ENCODE measurements at regions not wholly inside any gene's neighbourhood (a gene's known extent, or its start where the extent isn't known, plus 50 kb on each side); places are given as distances from the start of the nearest gene placed in this dataset.

GRCh38 chr12:13769966-13770365 is 211.4 kb downstream of the GRIN2B start:
- Mint-ChIP-seq H3K4me3 (no peak overlapping the region), H3K36me3 (ENCODE audit: low read depth) (no peaks in the 10 kb centered on the region), H3K27me3 (ENCODE audit: low read depth) (no peaks in the 10 kb centered on the region), H3K4me1 (ENCODE audit: low read depth) (no peaks in the 10 kb centered on the region), H3K27ac (no peak overlapping the region), H3K9me3 (no peaks in the 10 kb centered on the region)
- no peak for DNase-seq (ENCODE audit: low spot score)

- Mint-ChIP-seq H3K4me1 (ENCODE audit: low read depth) (no peaks in the 10 kb centered on the region), H3K27ac (no peak overlapping the region), H3K4me3 (no peak overlapping the region), H3K27me3 (ENCODE audit: low read depth) (no peaks in the 10 kb centered on the region), H3K9me3 (no peaks in the 10 kb centered on the region), H3K36me3 (ENCODE audit: low read depth) (no peaks in the 10 kb centered on the region)
- no peak for DNase-seq (ENCODE audit: low spot score)
These were observed 212.1 kb downstream of the GRIN2B start for GRCh38 chr12:13769273-13769672.

- H3K27ac Mint-ChIP-seq: no peak overlapping the region
- no peak overlapping the region for H3K4me3 Mint-ChIP-seq
- no peak for DNase-seq (ENCODE audit: low spot score)
- no peaks in the 10 kb centered on the region for H3K9me3 Mint-ChIP-seq
- H3K4me1 Mint-ChIP-seq (ENCODE audit: low read depth): no peaks in the 10 kb centered on the region
- no peaks in the 10 kb centered on the region for H3K36me3 Mint-ChIP-seq (ENCODE audit: low read depth)
- no peaks in the 10 kb centered on the region for H3K27me3 Mint-ChIP-seq (ENCODE audit: low read depth)
These were observed 216.7 kb downstream of the GRIN2B start for GRCh38 chr12:13764748-13765147.

- Mint-ChIP-seq H3K27ac (no peak overlapping the region), H3K4me1 (ENCODE audit: low read depth) (peaks cover 2% of the 10 kb centered on the region), H3K36me3 (ENCODE audit: low read depth) (no peaks in the 10 kb centered on the region), H3K27me3 (ENCODE audit: low read depth) (peaks cover 2% of the 10 kb centered on the region), H3K4me3 (no peak overlapping the region), H3K9me3 (no peaks in the 10 kb centered on the region)
- no peak for DNase-seq (ENCODE audit: low spot score)
These were observed 232.0 kb downstream of the GRIN2B start for GRCh38 chr12:13749389-13749788.

- no peak for DNase-seq (ENCODE audit: low spot score)
- Mint-ChIP-seq H3K27me3 (ENCODE audit: low read depth) (peaks cover 2% of the 10 kb centered on the region), H3K9me3 (no peaks in the 10 kb centered on the region), H3K4me1 (ENCODE audit: low read depth) (peaks cover 2% of the 10 kb centered on the region), H3K4me3 (no peak overlapping the region), H3K36me3 (ENCODE audit: low read depth) (no peaks in the 10 kb centered on the region), H3K27ac (no peak overlapping the region)
These were observed 236.1 kb downstream of the GRIN2B start for GRCh38 chr12:13745111-13745860.

GRCh38 chr12:13744561-13744960 is 236.8 kb downstream of the GRIN2B start:
- no peaks in the 10 kb centered on the region for H3K4me1 Mint-ChIP-seq (ENCODE audit: low read depth)
- H3K36me3 Mint-ChIP-seq (ENCODE audit: low read depth): no peaks in the 10 kb centered on the region
- H3K4me3 Mint-ChIP-seq: no peak overlapping the region
- H3K27ac Mint-ChIP-seq: no peak overlapping the region
- peaks cover 2% of the 10 kb centered on the region for H3K27me3 Mint-ChIP-seq (ENCODE audit: low read depth)
- no peaks in the 10 kb centered on the region for H3K9me3 Mint-ChIP-seq
- DNase-seq (ENCODE audit: low spot score): no peak

GRCh38 chr12:13740149-13740545 is 241.3 kb downstream of the GRIN2B start:
- no peak for DNase-seq (ENCODE audit: low spot score)

GRCh38 chr12:13735734-13736133 is 245.7 kb downstream of the GRIN2B start:
- H3K9me3 Mint-ChIP-seq: no peaks in the 10 kb centered on the region
- no peak for DNase-seq (ENCODE audit: low spot score)
- no peak overlapping the region for H3K4me3 Mint-ChIP-seq
- no peak overlapping the region for H3K27ac Mint-ChIP-seq
- H3K27me3 Mint-ChIP-seq (ENCODE audit: low read depth): no peaks in the 10 kb centered on the region
- H3K36me3 Mint-ChIP-seq (ENCODE audit: low read depth): no peaks in the 10 kb centered on the region
- H3K4me1 Mint-ChIP-seq (ENCODE audit: low read depth): no peaks in the 10 kb centered on the region

More at GRCh38 chr12:13740149-13740545, 241.3 kb downstream of the GRIN2B start:
- Mint-ChIP-seq H3K27me3 (ENCODE audit: low read depth) (no peaks in the 10 kb centered on the region), H3K9me3 (no peaks in the 10 kb centered on the region), H3K4me1 (ENCODE audit: low read depth) (no peaks in the 10 kb centered on the region), H3K4me3 (no peak overlapping the region), H3K36me3 (ENCODE audit: low read depth) (no peaks in the 10 kb centered on the region), H3K27ac (no peak overlapping the region)

GRCh38 chr12:13734584-13735152 is 246.7 kb downstream of the GRIN2B start:
- Mint-ChIP-seq H3K27me3 (ENCODE audit: low read depth) (no peaks in the 10 kb centered on the region), H3K4me3 (no peak overlapping the region), H3K36me3 (ENCODE audit: low read depth) (no peaks in the 10 kb centered on the region), H3K4me1 (ENCODE audit: low read depth) (no peaks in the 10 kb centered on the region), H3K9me3 (no peaks in the 10 kb centered on the region), H3K27ac (no peak overlapping the region)
- DNase-seq (ENCODE audit: low spot score): no peak

- H3K27me3 Mint-ChIP-seq (ENCODE audit: low read depth): peaks cover 2% of the 10 kb centered on the region
- no peak overlapping the region for H3K27ac Mint-ChIP-seq
- H3K36me3 Mint-ChIP-seq (ENCODE audit: low read depth): no peaks in the 10 kb centered on the region
- H3K4me3 Mint-ChIP-seq: no peak overlapping the region
- no peaks in the 10 kb centered on the region for H3K4me1 Mint-ChIP-seq (ENCODE audit: low read depth)
- DNase-seq (ENCODE audit: low spot score): no peak
- H3K9me3 Mint-ChIP-seq: no peaks in the 10 kb centered on the region
These were observed 253.7 kb downstream of the GRIN2B start for GRCh38 chr12:13727707-13728195.

GRCh38 chr12:13725049-13725448 is 256.4 kb downstream of the GRIN2B start:
- Mint-ChIP-seq H3K27me3 (ENCODE audit: low read depth) (peaks cover 2% of the 10 kb centered on the region), H3K9me3 (no peaks in the 10 kb centered on the region), H3K27ac (no peak overlapping the region)

GRCh38 chr12:13724136-13724535 is 257.3 kb downstream of the GRIN2B start:
- H3K27ac Mint-ChIP-seq: no peak overlapping the region
- no peak overlapping the region for H3K4me3 Mint-ChIP-seq
- no peaks in the 10 kb centered on the region for H3K4me1 Mint-ChIP-seq (ENCODE audit: low read depth)
- DNase-seq (ENCODE audit: low spot score): no peak
- no peaks in the 10 kb centered on the region for H3K36me3 Mint-ChIP-seq (ENCODE audit: low read depth)
- H3K27me3 Mint-ChIP-seq (ENCODE audit: low read depth): peaks cover 2% of the 10 kb centered on the region
- H3K9me3 Mint-ChIP-seq: no peaks in the 10 kb centered on the region

More at GRCh38 chr12:13725049-13725448, 256.4 kb downstream of the GRIN2B start:
- H3K36me3 Mint-ChIP-seq (ENCODE audit: low read depth): no peaks in the 10 kb centered on the region
- H3K4me3 Mint-ChIP-seq: no peak overlapping the region
- DNase-seq (ENCODE audit: low spot score): no peak
- no peaks in the 10 kb centered on the region for H3K4me1 Mint-ChIP-seq (ENCODE audit: low read depth)

- Mint-ChIP-seq H3K36me3 (ENCODE audit: low read depth) (no peaks in the 10 kb centered on the region), H3K9me3 (no peaks in the 10 kb centered on the region), H3K27ac (no peak overlapping the region), H3K4me3 (no peak overlapping the region), H3K4me1 (ENCODE audit: low read depth) (no peaks in the 10 kb centered on the region), H3K27me3 (ENCODE audit: low read depth) (no peaks in the 10 kb centered on the region)
- no peak for DNase-seq (ENCODE audit: low spot score)
These were observed 261.4 kb downstream of the GRIN2B start for GRCh38 chr12:13719986-13720385.

GRCh38 chr12:13718271-13718670 is 263.1 kb downstream of the GRIN2B start:
- Mint-ChIP-seq H3K27ac (no peak overlapping the region), H3K4me3 (no peak overlapping the region), H3K4me1 (ENCODE audit: low read depth) (no peaks in the 10 kb centered on the region), H3K9me3 (no peaks in the 10 kb centered on the region), H3K27me3 (ENCODE audit: low read depth) (no peaks in the 10 kb centered on the region), H3K36me3 (ENCODE audit: low read depth) (no peaks in the 10 kb centered on the region)
- DNase-seq (ENCODE audit: low spot score): no peak
